ENCODE measurements at regions not wholly inside any gene's neighbourhood (a gene's known extent, or its start where the extent isn't known, plus 50 kb on each side); places are given as distances from the start of the nearest gene placed in this dataset.

GRCh38 chr2:125086313-125087184, 1061.5 kb downstream of the CNTNAP5 start:
- TF ChIP-seq BACH1 (IDR thresholded peaks at IDR 0.05; ENCODE audit: borderline replicate concordance), result no peak
- no peak for TF ChIP-seq CTCF (IDR thresholded peaks at IDR 0.05 in 2 of 3, conservative IDR thresholded peaks at IDR 0.05 in 1 of 3; ENCODE audit: control insufficient read depth in 2 of 3, extremely low read depth in 1 of 3, insufficient read depth in 1 of 3, low read depth in 3 of 3, low read length in 3 of 3)
- TF ChIP-seq SPI1 (IDR thresholded peaks at IDR 0.05; ENCODE audit: borderline replicate concordance, insufficient read depth, low read depth, low read length), result no peak
- TF ChIP-seq GABPA (IDR thresholded peaks at IDR 0.05; ENCODE audit: low read depth), result no peak
- TF ChIP-seq EGR1 (IDR thresholded peaks at IDR 0.05; ENCODE audit: borderline replicate concordance in 1 of 2, low read depth in 2 of 2, low read length in 2 of 2), result no peak
- TF ChIP-seq RAD51 (IDR thresholded peaks at IDR 0.05), result no peak
- no peak for TF ChIP-seq POLR2A (IDR thresholded peaks at IDR 0.05; ENCODE audit: low read depth, low read length)
- no peak for TF ChIP-seq CBX3 (IDR thresholded peaks at IDR 0.05; ENCODE audit: borderline replicate concordance, low read depth)
- TF ChIP-seq FOXM1 (IDR thresholded peaks at IDR 0.05; ENCODE audit: low read depth, low read length), result no peak

All from GM12878 (cell line).